IMR-90 (cell line): ENCODE measurements at regions not wholly inside any gene's neighbourhood (a gene's known extent, or its start where the extent isn't known, plus 50 kb on each side); places are given as distances from the start of the nearest gene placed in this dataset.

Source experiments
- BHLHE40 ChIP-seq: fragments of 150-350 bp; IDR thresholded peaks from 2 replicates; pipeline ENCODE4 v1.6.1; 2016; ENCODE audit warnings: mild to moderate bottlenecking, low read depth, low read length
- CEBPB ChIP-seq: IDR thresholded peaks from 2 replicates; pipeline ENCODE4 v1.6.1; 2012; ENCODE audit warnings: low read depth, low read length, improper control_type of control experiment
- CTCF ChIP-seq: conservative IDR thresholded peaks from 2 replicates; pipeline ENCODE4 v1.5.1; 2012; ENCODE audit warnings: mild to moderate bottlenecking, low read depth, low read length, improper control_type of control experiment
- FOS ChIP-seq: fragments of 150-350 bp; IDR thresholded peaks from 2 replicates; pipeline ENCODE4 v1.6.1; 2016; ENCODE audit warnings: low read depth, low read length
- MAFK ChIP-seq: IDR thresholded peaks from 2 replicates; pipeline ENCODE4 v1.6.1; 2012; ENCODE audit warnings: low read depth, low read length, improper control_type of control experiment
- POLR2A ChIP-seq: IDR thresholded peaks from 2 replicates; pipeline ENCODE4 v1.6.1; 2012; ENCODE audit warnings: mild to moderate bottlenecking, low read depth, low read length
- RAD21 ChIP-seq: IDR thresholded peaks from 2 replicates; pipeline ENCODE4 v1.6.1; 2012; ENCODE audit warnings: low read length, improper control_type of control experiment
- SMC3 ChIP-seq: fragments of 150-350 bp; IDR thresholded peaks from 2 replicates; pipeline ENCODE4 v1.6.1; 2016; ENCODE audit warnings: low read depth, mild to moderate bottlenecking, antibody characterized with exemption, low read length, moderate library complexity

GRCh38 chr11:109704432-109704831 lies 282.4 kb downstream of the C11orf87 start:
- TF ChIP-seq CTCF (no peak), POLR2A (no peak), RAD21 (no peak), BHLHE40 (no peak), MAFK (no peak), FOS (no peak), SMC3 (no peak), CEBPB (no peak)
